Cerebellar nuclear complex (tissue), 1 donor: ENCODE measurements at regions not wholly inside any gene's neighbourhood (a gene's known extent, or its start where the extent isn't known, plus 50 kb on each side); places are given as distances from the start of the nearest gene placed in this dataset.

Source experiments
- DNase-seq, 2 experiments: peaks; one replicate each; lab custom pipeline; 2025; lab: John Stamatoyannopoulos, UW

GRCh38 chr2:201968476-201968875 lies 65.2 kb upstream of the FZD7 start:
- no peak for DNase-seq

DNA sequence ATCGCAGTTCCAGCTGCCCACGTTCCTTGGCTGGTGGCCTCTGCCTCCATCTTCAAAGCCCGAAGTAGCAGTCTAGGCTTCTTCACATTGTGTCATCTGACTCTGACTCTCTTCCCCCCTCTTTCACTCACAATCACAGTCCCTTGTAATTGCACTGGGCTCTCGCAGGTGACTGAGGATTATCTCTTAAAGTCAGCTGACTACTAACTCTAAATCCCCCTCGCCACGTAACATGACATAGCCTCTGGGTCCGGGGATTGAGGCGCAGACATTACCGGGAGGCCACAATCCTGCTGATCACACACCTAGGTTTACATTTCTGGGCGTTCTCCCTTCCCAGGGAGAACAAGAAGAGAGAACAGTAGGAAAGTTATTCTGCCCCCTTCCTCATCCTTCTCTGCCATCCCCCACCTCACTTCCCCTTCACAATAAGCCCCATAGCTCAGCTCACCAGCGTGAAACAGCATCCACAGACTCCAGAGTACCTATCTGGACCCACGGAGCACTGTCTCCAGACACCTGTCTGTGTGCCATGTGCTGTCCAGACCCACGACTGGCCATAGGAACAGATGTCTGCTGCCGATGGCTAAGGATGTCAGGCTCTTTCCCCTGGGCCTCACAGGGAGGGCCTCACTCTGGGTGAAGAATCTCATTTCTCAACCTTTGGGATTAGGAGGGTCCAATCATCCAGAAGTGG lies 64.3 kb upstream of the FZD7 start:
- DNase-seq = no peak

- DNase-seq = no peak
Observed at GRCh38 chr2:201969938-201970785, 63.5 kb upstream of the FZD7 start.

- no peak for DNase-seq
Observed at GRCh38 chr2:201970786-201971108, 62.9 kb upstream of the FZD7 start.

GRCh38 chr2:201971531-201972228 lies 62.0 kb upstream of the FZD7 start:
- no peak for DNase-seq

- no peak for DNase-seq
Observed at GRCh38 chr2:201972621-201973255, 60.9 kb upstream of the FZD7 start.

DNA sequence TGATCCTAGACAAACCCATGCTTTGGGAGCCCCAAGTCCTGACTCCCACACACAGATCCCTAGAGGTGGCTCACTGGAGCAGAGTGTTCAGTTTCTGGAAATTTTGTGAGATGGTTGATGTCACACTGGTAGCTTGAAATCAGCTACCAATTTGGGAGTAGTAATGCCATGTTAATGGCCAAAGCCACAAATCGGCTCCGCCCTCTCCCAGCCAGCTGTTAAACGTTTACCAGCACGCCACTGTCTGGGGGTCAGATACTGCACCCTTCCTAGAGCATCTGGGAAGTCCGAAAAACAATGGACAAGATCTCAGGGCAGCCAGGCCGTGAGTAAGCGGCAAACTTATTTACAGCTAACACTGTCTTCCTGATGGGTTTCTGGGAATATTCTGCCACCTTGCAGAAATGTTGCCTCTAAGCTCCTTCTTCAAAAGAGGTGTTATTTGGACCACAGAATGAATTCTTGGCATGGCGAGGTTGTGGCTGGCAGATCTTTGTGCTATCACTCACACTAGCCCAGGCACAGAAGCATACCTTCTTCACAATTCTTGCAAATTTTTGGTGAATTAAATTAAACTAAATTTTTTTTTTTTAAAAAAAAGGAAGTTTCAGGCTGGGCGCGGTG lies 60.2 kb upstream of the FZD7 start:
- DNase-seq = no peak

- DNase-seq = no peak
Observed at GRCh38 chr2:201974171-201975100, 59.2 kb upstream of the FZD7 start.

GRCh38 chr2:201975434-201975833 lies 58.2 kb upstream of the FZD7 start:
- DNase-seq = no peak

- DNase-seq = no peak
Observed at GRCh38 chr2:201975964-201976612, 57.6 kb upstream of the FZD7 start.

- no peak for DNase-seq
Observed at GRCh38 chr2:201977651-201978050, 56.0 kb upstream of the FZD7 start.

- no peak for DNase-seq
Observed at GRCh38 chr2:201978333-201978732, 55.3 kb upstream of the FZD7 start.

DNA sequence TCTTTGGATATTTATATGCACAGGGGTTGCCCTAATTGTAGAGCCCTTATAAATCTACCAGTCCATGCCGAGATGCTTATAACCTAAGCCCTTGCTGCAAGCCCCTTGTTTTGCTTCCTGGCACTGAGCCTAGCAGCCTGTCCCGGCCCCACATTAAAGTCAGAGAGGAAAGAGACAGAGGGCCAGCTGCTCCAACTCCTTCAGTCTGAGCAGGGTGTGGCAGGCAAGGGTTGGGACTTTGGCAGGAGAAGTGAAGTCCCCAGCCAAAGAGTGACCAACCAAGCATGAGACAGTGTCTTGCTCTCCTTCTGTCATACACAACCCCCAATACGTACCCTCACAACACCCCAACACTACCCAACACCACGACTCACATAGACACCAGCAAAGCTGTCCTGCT lies 54.7 kb upstream of the FZD7 start:
- DNase-seq = no peak

DNA sequence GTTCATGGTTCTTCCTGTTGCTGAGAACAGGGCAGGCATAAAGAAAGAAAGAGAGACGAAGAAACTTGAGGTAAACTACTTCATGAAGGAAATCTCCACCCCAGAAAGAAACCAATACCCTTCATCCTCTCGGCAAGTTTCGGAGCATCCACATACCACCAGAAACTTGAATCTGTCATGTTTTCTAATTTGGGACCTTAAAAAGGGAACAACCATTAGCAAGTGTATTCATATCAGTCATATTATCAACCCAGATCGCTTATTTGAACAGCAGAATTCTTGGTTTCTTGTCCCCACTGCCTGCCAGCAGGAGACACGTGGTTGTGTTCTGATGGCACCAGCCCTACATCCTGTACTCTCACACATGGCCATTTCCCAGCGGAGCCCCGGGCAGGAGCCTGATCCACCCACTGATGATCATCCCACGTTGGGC lies 53.2 kb upstream of the FZD7 start:
- DNase-seq = peak; percentile 84 to 93

DNA sequence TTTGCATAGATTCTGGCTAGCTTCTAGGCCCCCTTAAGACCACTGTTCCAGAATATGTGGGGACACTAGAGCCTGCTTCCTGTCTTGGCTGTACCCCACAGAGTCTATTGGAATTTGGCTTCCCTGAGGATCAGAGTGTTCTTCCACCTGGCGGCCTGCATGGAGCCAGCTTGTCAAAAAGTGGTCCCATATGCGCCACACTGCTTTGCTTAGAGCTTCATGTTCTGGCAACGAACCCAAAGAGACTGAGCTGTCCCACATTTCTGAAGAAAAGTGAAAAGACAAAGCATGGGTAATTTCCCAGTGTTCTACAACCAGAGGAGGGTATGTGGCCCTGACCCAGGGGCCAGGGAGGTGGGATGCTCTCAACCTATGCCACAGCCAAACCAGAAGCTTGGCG lies 52.7 kb upstream of the FZD7 start:
- peak; percentile 84 to 96 for DNase-seq

- no peak for DNase-seq
Observed at GRCh38 chr2:201983174-201983573, 50.5 kb upstream of the FZD7 start.

- DNase-seq = no peak
Observed at GRCh38 chr2:201983800-201984199, 49.9 kb upstream of the FZD7 start.
